Astrocyte (in vitro differentiated cells and primary cell): ENCODE measurements at regions not wholly inside any gene's neighbourhood (a gene's known extent, or its start where the extent isn't known, plus 50 kb on each side); places are given as distances from the start of the nearest gene placed in this dataset.
"Not testable (repeated sequence)": the region's sequence is repeated elsewhere in the genome, so short reads cannot be mapped to it uniquely, and the experiment has no call there.

Experiments used
- DNase-seq: peaks from one replicate; pipeline ENCODE4 v3.0.0-alpha.2; 2010; ENCODE audit warnings: low read depth
- FAIRE-seq: peaks from 2 replicates; lab custom pipeline; 2011; peaks lifted over from hg19 to GRCh38; lab: Jason Lieb, UNC
- H2AFZ ChIP-seq: 2 replicates; pipeline ENCODE4 v1.6.0; 2012; ENCODE audit warnings: low read depth, low read length, inconsistent platforms
- H3K27ac ChIP-seq: 2 replicates; pipeline ENCODE4 v1.5.1; 2011; ENCODE audit warnings: low read depth, low read length, inconsistent platforms
- H3K27me3 ChIP-seq: 2 replicates; pipeline ENCODE4 v1.6.0; 2011; ENCODE audit warnings: low read length, inconsistent platforms; ENCODE audit not compliant: insufficient read depth
- H3K36me3 ChIP-seq: 2 replicates; pipeline ENCODE4 v1.5.1; 2011; ENCODE audit warnings: low read length, inconsistent platforms; ENCODE audit not compliant: insufficient read depth
- H3K4me1 ChIP-seq: 2 replicates; pipeline ENCODE4 v1.5.1; 2011; ENCODE audit warnings: low read length, inconsistent platforms; ENCODE audit not compliant: insufficient read depth
- H3K4me2 ChIP-seq: 2 replicates; pipeline ENCODE4 v1.6.0; 2012; ENCODE audit warnings: low read length, inconsistent platforms
- H3K4me3 ChIP-seq: 2 replicates; pipeline ENCODE4 v1.5.1; 2011; ENCODE audit warnings: low read depth, mild to moderate bottlenecking, low read length, inconsistent platforms; ENCODE audit not compliant: insufficient read depth
- H3K79me2 ChIP-seq: 2 replicates; pipeline ENCODE4 v1.6.0; 2012; ENCODE audit warnings: mild to moderate bottlenecking, low read length, inconsistent platforms; ENCODE audit not compliant: insufficient read depth
- H3K9ac ChIP-seq: 2 replicates; pipeline ENCODE4 v1.6.0; 2012; ENCODE audit warnings: mild to moderate bottlenecking, low read length, inconsistent platforms
- H3K9me3 ChIP-seq: 2 replicates; pipeline ENCODE4 v1.5.1; 2012; ENCODE audit warnings: low read depth, mild to moderate bottlenecking, low read length, inconsistent platforms; ENCODE audit not compliant: insufficient read depth
- H4K20me1 ChIP-seq: 2 replicates; pipeline ENCODE4 v1.6.0; 2012; ENCODE audit warnings: low read length, inconsistent platforms; ENCODE audit not compliant: insufficient read depth
- H3K27ac Mint-ChIP-seq: one replicate; pipeline ENCODE4 v1.8.0; 2021; ENCODE audit warnings: mild to moderate bottlenecking, mixed read lengths; ENCODE audit not compliant: unreplicated experiment
- H3K27me3 Mint-ChIP-seq: one replicate; pipeline ENCODE4 v1.8.0; 2021; ENCODE audit warnings: low read depth, mixed read lengths; ENCODE audit not compliant: unreplicated experiment
- H3K36me3 Mint-ChIP-seq: one replicate; pipeline ENCODE4 v1.8.0; 2021; ENCODE audit warnings: low read depth, mixed read lengths; ENCODE audit not compliant: unreplicated experiment
- H3K4me1 Mint-ChIP-seq: one replicate; pipeline ENCODE4 v1.8.0; 2021; ENCODE audit warnings: low read depth, mixed read lengths; ENCODE audit not compliant: unreplicated experiment
- H3K4me3 Mint-ChIP-seq: one replicate; pipeline ENCODE4 v1.8.0; 2021; ENCODE audit warnings: mild to moderate bottlenecking, moderate library complexity, mixed read lengths; ENCODE audit not compliant: unreplicated experiment
- H3K9me3 Mint-ChIP-seq: one replicate; pipeline ENCODE4 v1.8.0; 2021; ENCODE audit warnings: mild to moderate bottlenecking, mixed read lengths; ENCODE audit not compliant: unreplicated experiment
- CTCF ChIP-seq: IDR thresholded peaks from 2 replicates; pipeline ENCODE4 v1.5.1; 2011; ENCODE audit warnings: low read depth, mild to moderate bottlenecking, inconsistent platforms, low read length, moderate library complexity; ENCODE audit not compliant: insufficient read depth
- EZH2 ChIP-seq: IDR thresholded peaks from 2 replicates; pipeline ENCODE4 v1.6.1; 2012; ENCODE audit warnings: mild to moderate bottlenecking, low read length, inconsistent platforms; ENCODE audit not compliant: insufficient read depth

GRCh38 chr7:36064676-36065075 lies 88.4 kb upstream of the EEPD1 start:
- Histone ChIP-seq H4K20me1 (no peaks in the 10 kb centered on the region), H3K9ac (no peak overlapping the region), H3K27me3 (no peaks in the 10 kb centered on the region), H3K4me1 (no peaks in the 10 kb centered on the region), H3K4me2 (no peak overlapping the region), H3K4me3 (no peak overlapping the region), H3K9me3 (no peaks in the 10 kb centered on the region), H3K79me2 (no peaks in the 10 kb centered on the region), H3K27ac (no peak overlapping the region), H3K36me3 (no peaks in the 10 kb centered on the region), H2AFZ (no peak overlapping the region)
- H3K27me3 Mint-ChIP-seq: peaks cover 9% of the 10 kb centered on the region
- no peak overlapping the region for H3K27ac Mint-ChIP-seq
- H3K4me1 Mint-ChIP-seq: no peaks in the 10 kb centered on the region
- TF ChIP-seq CTCF: no peak
- TF ChIP-seq EZH2: no peak
- no peak for DNase-seq
- peaks cover 5% of the 10 kb centered on the region for H3K9me3 Mint-ChIP-seq
- no peaks in the 10 kb centered on the region for H3K36me3 Mint-ChIP-seq
- H3K4me3 Mint-ChIP-seq: no peak overlapping the region
- no peak for FAIRE-seq

GRCh38 chr7:36065563-36066342 lies 87.3 kb upstream of the EEPD1 start:
- H3K27ac ChIP-seq, H3K4me2 ChIP-seq, H3K27me3 ChIP-seq, H3K9me3 ChIP-seq, H3K4me1 ChIP-seq, H3K79me2 ChIP-seq, FAIRE-seq, H2AFZ ChIP-seq, H3K4me1 Mint-ChIP-seq, H4K20me1 ChIP-seq, H3K4me3 ChIP-seq, H3K9me3 Mint-ChIP-seq, H3K4me3 Mint-ChIP-seq, H3K27ac Mint-ChIP-seq, H3K36me3 ChIP-seq, DNase-seq, H3K36me3 Mint-ChIP-seq, H3K9ac ChIP-seq: not testable (repeated sequence)
- H3K27me3 Mint-ChIP-seq: peaks cover 11% of the 10 kb centered on the region

GRCh38 chr7:36066343-36066664 lies 86.8 kb upstream of the EEPD1 start:
- H3K4me1 ChIP-seq: no peaks in the 10 kb centered on the region

More at GRCh38 chr7:36066343-36066664, 86.8 kb upstream of the EEPD1 start:
- Histone ChIP-seq H2AFZ (no peak overlapping the region), H3K27ac (no peak overlapping the region), H3K9ac (no peak overlapping the region), H3K36me3 (no peaks in the 10 kb centered on the region), H3K27me3 (no peaks in the 10 kb centered on the region), H3K4me2 (no peak overlapping the region), H3K9me3 (no peaks in the 10 kb centered on the region), H3K79me2 (no peaks in the 10 kb centered on the region), H4K20me1 (no peaks in the 10 kb centered on the region), H3K4me3 (no peak overlapping the region)
- no peak overlapping the region for H3K4me3 Mint-ChIP-seq
- no peaks in the 10 kb centered on the region for H3K36me3 Mint-ChIP-seq
- no peaks in the 10 kb centered on the region for H3K4me1 Mint-ChIP-seq
- FAIRE-seq (no peak), DNase-seq (no peak)
- H3K27me3 Mint-ChIP-seq: peaks cover 11% of the 10 kb centered on the region
- H3K27ac Mint-ChIP-seq: no peak overlapping the region
- H3K9me3 Mint-ChIP-seq: peaks cover 5% of the 10 kb centered on the region
- TF ChIP-seq CTCF (no peak), EZH2 (no peak)
